BLaER1 treated with 17β-estradiol and CSF1 and Interleukin-3, amounts not matched to agents 10 nM and 100 nM (cell line): ENCODE measurements at regions not wholly inside any gene's neighbourhood (a gene's known extent, or its start where the extent isn't known, plus 50 kb on each side); places are given as distances from the start of the nearest gene placed in this dataset.
"Not testable (repeated sequence)": the region's sequence is repeated elsewhere in the genome, so short reads cannot be mapped to it uniquely, and the experiment has no call there.

Experiments
- H3K27ac ChIP-seq, 11 experiments: shearing (Covaris generic); formaldehyde crosslinking; 2 replicates each; pipeline ENCODE4 v1.8.1; 2022
- H3K27me3 ChIP-seq, 11 experiments: shearing (Covaris generic); formaldehyde crosslinking; 2 replicates each; pipeline ENCODE4 v1.8.1; 2022
- H3K36me3 ChIP-seq, 11 experiments: shearing (Covaris generic); formaldehyde crosslinking; 2 replicates each; pipeline ENCODE4 v1.8.1; 2022
- H3K4me1 ChIP-seq, 10 experiments: shearing (Covaris generic); formaldehyde crosslinking; 2 replicates each; pipeline ENCODE4 v1.8.1; 2022
- H3K4me2 ChIP-seq, 11 experiments: shearing (Covaris generic); formaldehyde crosslinking; 2 replicates each; pipeline ENCODE4 v1.8.1; 2022
- H3K4me3 ChIP-seq, 10 experiments: shearing (Covaris generic); formaldehyde crosslinking; 2 replicates each; pipeline ENCODE4 v1.8.1; 2022
- H3K9ac ChIP-seq, 11 experiments: shearing (Covaris generic); formaldehyde crosslinking; 2 replicates each; pipeline ENCODE4 v1.8.1; 2022
- H3K9me3 ChIP-seq, 11 experiments: shearing (Covaris generic); formaldehyde crosslinking; replicated peaks in 1 of 11; 2 replicates each; pipeline ENCODE4 v1.8.1; 2022
- H4K20me1 ChIP-seq, 11 experiments: shearing (Covaris generic); formaldehyde crosslinking; 2 replicates each; pipeline ENCODE4 v1.8.1; 2022
- Cebpa-rat ChIP-seq, 11 experiments: shearing (Covaris generic); IDR thresholded peaks; 2 replicates each; pipeline ENCODE4 v1.8.1; 2022

DNA sequence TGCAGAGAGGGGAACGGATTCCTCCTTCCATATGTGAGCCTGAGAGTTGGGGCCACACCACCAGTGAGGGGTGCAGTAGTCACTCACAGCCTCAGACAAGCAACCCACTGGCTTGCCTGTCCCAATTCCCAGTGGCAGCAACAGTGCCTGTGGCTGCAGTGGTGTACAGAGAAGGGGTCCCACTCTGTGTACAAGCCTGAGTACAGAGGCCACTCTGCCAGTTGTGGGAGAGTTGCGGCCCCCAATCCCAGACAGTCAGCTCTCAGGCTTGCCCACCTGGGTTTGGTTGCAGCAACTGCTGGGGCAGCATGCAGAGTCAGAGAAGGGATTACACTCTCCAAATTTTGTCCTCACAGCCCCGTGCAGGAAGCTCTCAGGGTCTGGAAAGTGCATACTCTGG, 133.2 kb upstream of the RFX3 start:
- Histone ChIP-seq H3K9me3 (no peaks in the 10 kb centered on the region), H3K4me2 (no peak overlapping the region), H3K4me3 (no peak overlapping the region), H4K20me1 (no peaks in the 10 kb centered on the region), H3K27ac (no peak overlapping the region), H3K9ac (no peak overlapping the region), H3K4me1 (no peaks in the 10 kb centered on the region), H3K27me3 (no peaks in the 10 kb centered on the region), H3K36me3 (no peaks in the 10 kb centered on the region)
- TF ChIP-seq Cebpa-rat (IDR thresholded peaks at IDR 0.05) = no peak

- Histone ChIP-seq H3K27ac (no peak overlapping the region), H3K36me3 (no peaks in the 10 kb centered on the region), H3K9me3 (no peaks in the 10 kb centered on the region), H3K4me3 (no peak overlapping the region), H3K4me2 (no peak overlapping the region), H3K9ac (no peak overlapping the region), H3K4me1 (peaks cover 0 to 10% (median 5%) of the 10 kb centered on the region in 10 experiments; a peak in 10 of 20 replicates), H4K20me1 (no peaks in the 10 kb centered on the region), H3K27me3 (no peaks in the 10 kb centered on the region)
- TF ChIP-seq Cebpa-rat (IDR thresholded peaks at IDR 0.05) = no peak
Observed at GRCh38 chr9:3656224-3656623, 130.4 kb upstream of the RFX3 start.

- H3K27ac ChIP-seq = no peak overlapping the region
Observed at GRCh38 chr9:3650994-3651622, 125.3 kb upstream of the RFX3 start.

DNA sequence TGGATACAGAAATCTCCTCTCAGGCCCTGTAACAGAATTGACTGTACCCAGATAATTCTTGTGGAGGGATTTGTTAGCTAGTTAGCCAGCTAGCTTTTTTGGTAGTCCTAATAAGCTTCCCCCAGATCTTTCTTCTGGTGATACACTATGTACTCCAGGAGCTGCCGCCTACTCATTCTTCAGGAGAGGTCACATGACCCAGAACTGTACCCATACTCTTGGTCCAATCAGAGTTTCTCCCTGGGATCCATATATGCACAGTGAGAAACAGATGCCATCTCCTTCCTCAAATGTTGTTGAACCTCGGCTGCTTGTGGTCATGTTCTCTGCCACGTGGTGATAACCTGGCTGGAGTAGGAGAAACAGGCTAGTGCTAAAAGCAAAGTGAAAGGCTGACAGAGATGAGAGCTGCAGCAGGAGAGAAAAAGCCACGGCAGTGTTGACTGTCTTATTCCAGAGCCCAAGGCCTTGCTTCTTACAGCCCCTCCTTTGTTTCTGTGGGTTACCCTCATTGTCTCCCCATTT, 123.0 kb upstream of the RFX3 start:
- H3K4me1 ChIP-seq = peaks cover 0 to 12% (median 5%) of the 10 kb centered on the region in 10 experiments; a peak in 10 of 20 replicates
- no peak overlapping the region for H3K9ac ChIP-seq
- H3K9me3 ChIP-seq = no peaks in the 10 kb centered on the region
- TF ChIP-seq Cebpa-rat (IDR thresholded peaks at IDR 0.05) = no peak
- H3K27me3 ChIP-seq = no peaks in the 10 kb centered on the region
- no peaks in the 10 kb centered on the region for H3K36me3 ChIP-seq
- H3K4me3 ChIP-seq = no peak overlapping the region
- no peak overlapping the region for H3K4me2 ChIP-seq
- no peak overlapping the region for H3K27ac ChIP-seq
- H4K20me1 ChIP-seq = no peaks in the 10 kb centered on the region

More at GRCh38 chr9:3650994-3651622, 125.3 kb upstream of the RFX3 start:
- Histone ChIP-seq H3K36me3 (no peaks in the 10 kb centered on the region), H3K4me1 (peaks cover 0 to 12% (median 5%) of the 10 kb centered on the region in 10 experiments; a peak in 10 of 20 replicates), H3K9ac (no peak overlapping the region), H3K27me3 (no peaks in the 10 kb centered on the region), H3K4me3 (no peak overlapping the region), H3K4me2 (peak overlapping the region in 5 of 11 experiments; percentile 12 to 51 (median 40); a peak in 8 of 22 replicates), H4K20me1 (no peaks in the 10 kb centered on the region), H3K9me3 (no peaks in the 10 kb centered on the region)
- no peak for TF ChIP-seq Cebpa-rat (IDR thresholded peaks at IDR 0.05)

GRCh38 chr9:3648266-3648665, 122.5 kb upstream of the RFX3 start:
- Histone ChIP-seq H4K20me1 (no peaks in the 10 kb centered on the region), H3K36me3 (no peaks in the 10 kb centered on the region), H3K9ac (no peak overlapping the region), H3K4me1 (peaks cover 0 to 12% (median 5%) of the 10 kb centered on the region in 10 experiments; a peak in 10 of 20 replicates), H3K4me2 (no peak overlapping the region), H3K4me3 (no peak overlapping the region), H3K27ac (no peak overlapping the region), H3K27me3 (no peaks in the 10 kb centered on the region), H3K9me3 (no peaks in the 10 kb centered on the region)
- no peak for TF ChIP-seq Cebpa-rat (IDR thresholded peaks at IDR 0.05)

DNA sequence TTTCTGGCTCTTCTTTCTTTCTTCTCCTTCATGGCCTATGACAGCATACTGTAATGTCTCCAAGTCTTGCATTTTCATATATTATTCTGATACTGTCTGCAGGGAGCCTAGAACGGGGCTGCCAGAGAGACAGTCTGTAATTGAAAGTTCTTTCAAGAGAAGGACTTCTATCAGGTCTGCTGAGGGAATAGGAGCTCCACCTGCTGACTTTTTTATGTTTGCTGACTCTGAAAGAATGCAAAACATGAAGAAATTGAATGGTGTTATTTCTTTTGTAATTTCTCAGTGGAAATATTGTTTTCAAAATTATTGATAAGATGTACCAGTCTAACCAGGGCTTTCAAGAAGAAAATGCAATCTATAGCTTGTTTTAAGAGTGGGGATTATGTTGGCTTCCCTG, 121.9 kb upstream of the RFX3 start:
- no peaks in the 10 kb centered on the region for H4K20me1 ChIP-seq
- no peak overlapping the region for H3K4me2 ChIP-seq
- peaks cover 0 to 12% (median 5%) of the 10 kb centered on the region in 10 experiments; a peak in 10 of 20 replicates for H3K4me1 ChIP-seq
- H3K9ac ChIP-seq = no peak overlapping the region
- no peak for TF ChIP-seq Cebpa-rat (IDR thresholded peaks at IDR 0.05)
- no peak overlapping the region for H3K4me3 ChIP-seq
- no peaks in the 10 kb centered on the region for H3K9me3 ChIP-seq
- H3K27ac ChIP-seq = no peak overlapping the region
- no peaks in the 10 kb centered on the region for H3K27me3 ChIP-seq
- no peaks in the 10 kb centered on the region for H3K36me3 ChIP-seq

DNA sequence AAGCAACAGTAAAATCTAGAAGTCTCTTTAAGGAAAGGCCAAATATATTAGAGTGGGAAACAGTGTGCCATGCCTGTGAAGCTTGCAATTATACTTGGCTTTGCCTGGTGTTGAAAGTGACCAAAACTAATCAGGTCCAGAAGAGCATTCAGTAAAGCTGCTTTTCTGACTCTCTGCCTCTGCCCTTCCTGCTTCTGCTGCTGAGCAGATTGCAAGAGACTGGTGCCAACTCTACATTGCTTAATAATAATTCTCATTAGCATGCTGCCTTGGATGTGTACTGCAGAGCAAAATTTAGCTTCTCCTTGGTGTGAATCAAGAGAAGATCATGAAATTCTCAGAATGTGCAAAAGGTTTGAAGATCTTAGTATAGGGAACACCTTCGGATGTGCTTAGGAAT, 120.4 kb upstream of the RFX3 start:
- Histone ChIP-seq H3K36me3 (no peaks in the 10 kb centered on the region), H3K27ac (no peak overlapping the region), H3K4me2 (no peak overlapping the region), H3K27me3 (no peaks in the 10 kb centered on the region), H3K9ac (no peak overlapping the region), H3K9me3 (peaks cover 0 to 2% (median 0%) of the 10 kb centered on the region in 11 experiments; a peak in 2 of 22 replicates), H3K4me1 (peaks cover 0 to 2% (median 0%) of the 10 kb centered on the region in 10 experiments; a peak in 10 of 20 replicates), H4K20me1 (no peaks in the 10 kb centered on the region), H3K4me3 (no peak overlapping the region)
- no peak for TF ChIP-seq Cebpa-rat (IDR thresholded peaks at IDR 0.05)

DNA sequence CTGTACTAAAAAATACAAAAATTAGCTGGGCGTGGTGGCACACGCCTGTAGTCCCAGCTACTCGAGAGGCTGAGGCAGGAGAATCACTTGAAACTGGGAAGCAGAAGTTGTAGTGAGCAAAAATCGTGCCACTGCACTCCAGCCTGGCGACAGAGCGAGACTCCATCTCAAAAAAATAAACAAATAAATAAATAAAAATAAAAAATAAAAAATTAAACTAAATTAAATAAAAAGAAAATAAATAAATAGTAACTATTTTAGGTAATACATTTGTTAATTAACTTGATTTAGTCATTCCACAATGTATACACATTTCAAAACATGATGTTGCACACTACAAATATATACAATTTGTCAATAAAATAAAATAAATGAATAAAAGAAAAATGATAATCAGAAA, 116.3 kb upstream of the RFX3 start:
- H4K20me1 ChIP-seq, H3K27me3 ChIP-seq, H3K9ac ChIP-seq, H3K4me3 ChIP-seq, H3K4me2 ChIP-seq, H3K4me1 ChIP-seq, H3K27ac ChIP-seq, H3K36me3 ChIP-seq: not testable (repeated sequence)
- H3K9me3 ChIP-seq = peaks cover 0 to 13% (median 9%) of the 10 kb centered on the region in 11 experiments; a peak in 9 of 22 replicates

GRCh38 chr9:3629495-3629894, 103.7 kb upstream of the RFX3 start:
- no peak for TF ChIP-seq Cebpa-rat (IDR thresholded peaks at IDR 0.05)

GRCh38 chr9:3628239-3628638, 102.4 kb upstream of the RFX3 start:
- no peak overlapping the region for H3K27ac ChIP-seq
- peaks cover 0 to 13% (median 10%) of the 10 kb centered on the region in 11 experiments; a peak in 8 of 22 replicates for H3K9me3 ChIP-seq
- no peaks in the 10 kb centered on the region for H3K27me3 ChIP-seq
- no peaks in the 10 kb centered on the region for H3K4me1 ChIP-seq
- no peaks in the 10 kb centered on the region for H3K36me3 ChIP-seq
- no peak for TF ChIP-seq Cebpa-rat (IDR thresholded peaks at IDR 0.05)
- H3K4me2 ChIP-seq = no peak overlapping the region
- H3K4me3 ChIP-seq = no peak overlapping the region
- no peaks in the 10 kb centered on the region for H4K20me1 ChIP-seq
- H3K9ac ChIP-seq = no peak overlapping the region

More at GRCh38 chr9:3629495-3629894, 103.7 kb upstream of the RFX3 start:
- no peaks in the 10 kb centered on the region for H3K36me3 ChIP-seq
- no peaks in the 10 kb centered on the region for H4K20me1 ChIP-seq
- no peak overlapping the region for H3K4me3 ChIP-seq
- H3K27ac ChIP-seq = no peak overlapping the region
- H3K4me1 ChIP-seq = no peaks in the 10 kb centered on the region
- no peak overlapping the region for H3K9ac ChIP-seq
- no peaks in the 10 kb centered on the region for H3K27me3 ChIP-seq
- peaks cover 0 to 13% (median 10%) of the 10 kb centered on the region in 11 experiments; a peak in 8 of 22 replicates for H3K9me3 ChIP-seq
- no peak overlapping the region for H3K4me2 ChIP-seq
